ENCODE measurements at regions not wholly inside any gene's neighbourhood (a gene's known extent, or its start where the extent isn't known, plus 50 kb on each side); places are given as distances from the start of the nearest gene placed in this dataset.

DNA sequence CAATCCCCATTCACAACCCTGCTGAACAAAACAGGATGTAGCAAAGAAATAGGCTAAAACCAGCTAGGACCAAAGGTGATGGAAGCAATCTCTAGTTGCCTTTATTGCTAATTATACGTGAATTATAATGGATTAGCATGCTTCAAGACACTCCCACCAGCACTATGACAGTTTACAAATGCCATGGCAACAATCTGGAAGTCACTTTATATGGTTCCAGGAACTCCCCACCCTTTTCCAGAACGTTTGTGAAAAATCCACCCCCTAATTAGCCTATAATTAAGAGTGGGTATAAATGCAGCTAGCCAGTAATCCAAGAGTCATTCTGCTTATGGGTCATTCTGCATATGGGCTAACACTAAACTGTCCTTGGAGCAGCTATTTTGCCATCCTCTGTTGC is 328.7 kb downstream of the FLRT2 start:
- Histone ChIP-seq H3K27ac (ENCODE audit: insufficient read depth, low read depth, low read length) (no peak overlapping the region), H3K4me3 (replicated peaks in 1 of 3; ENCODE audit: insufficient read depth in 1 of 3, low read depth in 1 of 3, low read length in 3 of 3) (no peak overlapping the region)
- CTCF ChIA-PET, result no interaction called here

DNA sequence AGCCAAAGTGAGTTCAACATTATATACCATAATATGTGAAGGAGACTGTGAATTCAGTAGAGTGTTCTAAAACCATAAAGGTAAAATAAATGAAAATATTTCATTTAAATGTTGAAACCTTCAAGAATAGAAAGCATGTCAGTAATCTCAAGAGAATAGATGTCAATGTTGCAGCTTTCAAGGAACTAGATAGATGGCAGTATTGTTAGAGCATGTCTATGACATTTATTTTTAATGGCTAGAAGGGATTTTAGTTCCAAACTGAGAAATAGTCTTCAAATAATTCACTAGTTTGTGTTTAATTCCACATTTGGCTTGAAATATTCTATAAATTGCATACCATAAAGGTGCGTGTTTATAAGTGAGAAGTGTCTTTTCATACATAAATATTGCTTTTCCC is 326.5 kb downstream of the FLRT2 start:
- TF ChIP-seq, protein P1, sequence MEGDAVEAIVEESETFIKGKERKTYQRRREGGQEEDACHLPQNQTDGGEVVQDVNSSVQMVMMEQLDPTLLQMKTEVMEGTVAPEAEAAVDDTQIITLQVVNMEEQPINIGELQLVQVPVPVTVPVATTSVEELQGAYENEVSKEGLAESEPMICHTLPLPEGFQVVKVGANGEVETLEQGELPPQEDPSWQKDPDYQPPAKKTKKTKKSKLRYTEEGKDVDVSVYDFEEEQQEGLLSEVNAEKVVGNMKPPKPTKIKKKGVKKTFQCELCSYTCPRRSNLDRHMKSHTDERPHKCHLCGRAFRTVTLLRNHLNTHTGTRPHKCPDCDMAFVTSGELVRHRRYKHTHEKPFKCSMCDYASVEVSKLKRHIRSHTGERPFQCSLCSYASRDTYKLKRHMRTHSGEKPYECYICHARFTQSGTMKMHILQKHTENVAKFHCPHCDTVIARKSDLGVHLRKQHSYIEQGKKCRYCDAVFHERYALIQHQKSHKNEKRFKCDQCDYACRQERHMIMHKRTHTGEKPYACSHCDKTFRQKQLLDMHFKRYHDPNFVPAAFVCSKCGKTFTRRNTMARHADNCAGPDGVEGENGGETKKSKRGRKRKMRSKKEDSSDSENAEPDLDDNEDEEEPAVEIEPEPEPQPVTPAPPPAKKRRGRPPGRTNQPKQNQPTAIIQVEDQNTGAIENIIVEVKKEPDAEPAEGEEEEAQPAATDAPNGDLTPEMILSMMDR (IDR thresholded peaks at IDR 0.05; ENCODE audit: extremely low read depth in 1 of 2, insufficient read depth in 1 of 2, low read depth in 1 of 2, low read length in 2 of 2), result no peak
- TF ChIP-seq POLR2AphosphoS5 (IDR thresholded peaks at IDR 0.05; ENCODE audit: insufficient read depth, low read depth, low read length) (no peak), GATA2 (IDR thresholded peaks at IDR 0.05; ENCODE audit: insufficient read depth, insufficient read length, low read depth, low read length) (no peak), POLR2A (IDR thresholded peaks at IDR 0.05; ENCODE audit: low read depth, low read length) (no peak)
- no peaks in the 10 kb centered on the region for H3K36me3 ChIP-seq (ENCODE audit: control insufficient read depth in 2 of 2, extremely low read depth in 1 of 2, insufficient read depth in 2 of 2, low read length in 2 of 2)
- H3K4me3 ChIP-seq (replicated peaks in 1 of 3; ENCODE audit: insufficient read depth in 1 of 3, low read depth in 1 of 3, low read length in 3 of 3), result no peak overlapping the region
- H4K20me1 ChIP-seq (replicated peaks; ENCODE audit: control insufficient read depth, extremely low read depth, insufficient read depth, low read length), result no peaks in the 10 kb centered on the region
- dilution Hi-C loops (cut with MboI; ENCODE audit: extremely low pct_ligation_motif_present, low sequenced_read_pairs) (no loop called here), intact Hi-C loops (cut with micrococcal nuclease) (no loop called here)
- no peaks in the 10 kb centered on the region for H3K4me1 ChIP-seq (ENCODE audit: control insufficient read depth, extremely low read depth, insufficient read depth, low read length)
- ChIA-PET CTCF (no interaction called here), POLR2A (no interaction called here)
- no peak overlapping the region for H3K4me2 ChIP-seq (ENCODE audit: insufficient read depth, low read length)
- no peak for DNase-seq (ENCODE audit: low read depth, low spot score)
- no peaks in the 10 kb centered on the region for H3K27me3 ChIP-seq (ENCODE audit: control insufficient read depth in 2 of 2, insufficient read depth in 2 of 2, low read length in 2 of 2)
- H3K27ac ChIP-seq (ENCODE audit: insufficient read depth, low read depth, low read length), result no peak overlapping the region
- H2AFZ ChIP-seq (ENCODE audit: low read depth, low read length), result no peak overlapping the region
- no TSS peak for BruUV-seq (replicated peaks)
- no peaks in the 10 kb centered on the region for H3K9me3 ChIP-seq (replicated peaks; ENCODE audit: control insufficient read depth, insufficient read depth, low read length)
- no peak for FAIRE-seq
- H3K79me2 ChIP-seq (ENCODE audit: control insufficient read depth, insufficient read depth, low read length), result no peaks in the 10 kb centered on the region
- no peaks in the 10 kb centered on the region for H3K9me1 ChIP-seq (replicated peaks; ENCODE audit: control insufficient read depth, extremely low read depth, insufficient read depth, low read length)
- no peak overlapping the region for H3K9ac ChIP-seq (replicated peaks; ENCODE audit: extremely low read depth, insufficient read depth, low read length)

More for the DNA sequence above, 328.7 kb downstream of the FLRT2 start:
- H3K9ac ChIP-seq (replicated peaks; ENCODE audit: extremely low read depth, insufficient read depth, low read length), result no peak overlapping the region
- dilution Hi-C loops (cut with MboI; ENCODE audit: extremely low pct_ligation_motif_present, low sequenced_read_pairs), result no loop called here
- no peaks in the 10 kb centered on the region for H3K27me3 ChIP-seq (ENCODE audit: control insufficient read depth in 2 of 2, insufficient read depth in 2 of 2, low read length in 2 of 2)
- no peak overlapping the region for H2AFZ ChIP-seq (ENCODE audit: low read depth, low read length)
- intact Hi-C loops (cut with micrococcal nuclease), result no loop called here
- DNase-seq (ENCODE audit: low read depth, low spot score) (no peak), FAIRE-seq (no peak)
- H3K9me1 ChIP-seq (replicated peaks; ENCODE audit: control insufficient read depth, extremely low read depth, insufficient read depth, low read length), result no peaks in the 10 kb centered on the region
- H3K9me3 ChIP-seq (replicated peaks; ENCODE audit: control insufficient read depth, insufficient read depth, low read length), result no peaks in the 10 kb centered on the region
- no peaks in the 10 kb centered on the region for H3K36me3 ChIP-seq (ENCODE audit: control insufficient read depth in 2 of 2, extremely low read depth in 1 of 2, insufficient read depth in 2 of 2, low read length in 2 of 2)
- no peak for TF ChIP-seq POLR2AphosphoS5 (IDR thresholded peaks at IDR 0.05; ENCODE audit: insufficient read depth, low read depth, low read length)
- TF ChIP-seq, protein P2, sequence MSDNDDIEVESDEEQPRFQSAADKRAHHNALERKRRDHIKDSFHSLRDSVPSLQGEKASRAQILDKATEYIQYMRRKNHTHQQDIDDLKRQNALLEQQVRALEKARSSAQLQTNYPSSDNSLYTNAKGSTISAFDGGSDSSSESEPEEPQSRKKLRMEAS (IDR thresholded peaks at IDR 0.05; ENCODE audit: insufficient read depth, insufficient read length), result no peak
- no peaks in the 10 kb centered on the region for H3K79me2 ChIP-seq (ENCODE audit: control insufficient read depth, insufficient read depth, low read length)
- POLR2A ChIA-PET, result no interaction called here
- no peaks in the 10 kb centered on the region for H3K4me1 ChIP-seq (ENCODE audit: control insufficient read depth, extremely low read depth, insufficient read depth, low read length)
- no peaks in the 10 kb centered on the region for H4K20me1 ChIP-seq (replicated peaks; ENCODE audit: control insufficient read depth, extremely low read depth, insufficient read depth, low read length)
- H3K4me2 ChIP-seq (ENCODE audit: insufficient read depth, low read length), result no peak overlapping the region
- BruUV-seq (replicated peaks), result no TSS peak
